Dedifferentiated amniotic fluid mesenchymal stem cell (primary cell): ENCODE measurements at regions not wholly inside any gene's neighbourhood (a gene's known extent, or its start where the extent isn't known, plus 50 kb on each side); places are given as distances from the start of the nearest gene placed in this dataset.
"Not testable (repeated sequence)": the region's sequence is repeated elsewhere in the genome, so short reads cannot be mapped to it uniquely, and the experiment has no call there.

Source experiments
- DNase-seq: peaks from one replicate; pipeline ENCODE4 v3.0.0-alpha.2; 2016; ENCODE audit errors: extremely low spot score

- no peak for DNase-seq
Measured at GRCh38 chr20:1810926-1811620, 84.1 kb upstream of the SIRPA start.

GRCh38 chr20:1810572-1810925, 84.7 kb upstream of the SIRPA start:
- no peak for DNase-seq

GRCh38 chr20:1809611-1810510, 85.3 kb upstream of the SIRPA start:
- no peak for DNase-seq

- peak; percentile 29 for DNase-seq
Measured at GRCh38 chr20:1809131-1809572, 86.1 kb upstream of the SIRPA start.

- DNase-seq: no peak
Measured at GRCh38 chr20:1808101-1808500, 87.1 kb upstream of the SIRPA start.

- no peak for DNase-seq
Measured at GRCh38 chr20:1807394-1807793, 87.8 kb upstream of the SIRPA start.

- DNase-seq: no peak
Measured at GRCh38 chr20:1806456-1806855, 88.8 kb upstream of the SIRPA start.

- DNase-seq: no peak
Measured at GRCh38 chr20:1805816-1806215, 89.4 kb upstream of the SIRPA start.

- DNase-seq: no peak
Measured at GRCh38 chr20:1805161-1805581, 90.0 kb upstream of the SIRPA start.

GRCh38 chr20:1804554-1804956, 90.7 kb upstream of the SIRPA start:
- no peak for DNase-seq

GRCh38 chr20:1803932-1804501, 91.2 kb upstream of the SIRPA start:
- DNase-seq: no peak

- no peak for DNase-seq
Measured at GRCh38 chr20:1803061-1803931, 91.9 kb upstream of the SIRPA start.

GRCh38 chr20:1802385-1803060, 92.7 kb upstream of the SIRPA start:
- no peak for DNase-seq

GRCh38 chr20:1801929-1802306, 93.3 kb upstream of the SIRPA start:
- DNase-seq: no peak

- DNase-seq: no peak
Measured at GRCh38 chr20:1801225-1801928, 93.8 kb upstream of the SIRPA start.

- DNase-seq: no peak
Measured at GRCh38 chr20:1800777-1801176, 94.4 kb upstream of the SIRPA start.

- no peak for DNase-seq
Measured at GRCh38 chr20:1800180-1800579, 95.0 kb upstream of the SIRPA start.

- not testable (repeated sequence) for DNase-seq
Measured at GRCh38 chr20:1799746-1800145, 95.5 kb upstream of the SIRPA start.

GRCh38 chr20:1798982-1799381, 96.2 kb upstream of the SIRPA start:
- DNase-seq: no peak

- no peak for DNase-seq
Measured at GRCh38 chr20:1793821-1794220, 101.4 kb upstream of the SIRPA start.

GRCh38 chr20:1792274-1792673, 102.9 kb upstream of the SIRPA start:
- no peak for DNase-seq
